ENCODE measurements at regions not wholly inside any gene's neighbourhood (a gene's known extent, or its start where the extent isn't known, plus 50 kb on each side); places are given as distances from the start of the nearest gene placed in this dataset.

DNA sequence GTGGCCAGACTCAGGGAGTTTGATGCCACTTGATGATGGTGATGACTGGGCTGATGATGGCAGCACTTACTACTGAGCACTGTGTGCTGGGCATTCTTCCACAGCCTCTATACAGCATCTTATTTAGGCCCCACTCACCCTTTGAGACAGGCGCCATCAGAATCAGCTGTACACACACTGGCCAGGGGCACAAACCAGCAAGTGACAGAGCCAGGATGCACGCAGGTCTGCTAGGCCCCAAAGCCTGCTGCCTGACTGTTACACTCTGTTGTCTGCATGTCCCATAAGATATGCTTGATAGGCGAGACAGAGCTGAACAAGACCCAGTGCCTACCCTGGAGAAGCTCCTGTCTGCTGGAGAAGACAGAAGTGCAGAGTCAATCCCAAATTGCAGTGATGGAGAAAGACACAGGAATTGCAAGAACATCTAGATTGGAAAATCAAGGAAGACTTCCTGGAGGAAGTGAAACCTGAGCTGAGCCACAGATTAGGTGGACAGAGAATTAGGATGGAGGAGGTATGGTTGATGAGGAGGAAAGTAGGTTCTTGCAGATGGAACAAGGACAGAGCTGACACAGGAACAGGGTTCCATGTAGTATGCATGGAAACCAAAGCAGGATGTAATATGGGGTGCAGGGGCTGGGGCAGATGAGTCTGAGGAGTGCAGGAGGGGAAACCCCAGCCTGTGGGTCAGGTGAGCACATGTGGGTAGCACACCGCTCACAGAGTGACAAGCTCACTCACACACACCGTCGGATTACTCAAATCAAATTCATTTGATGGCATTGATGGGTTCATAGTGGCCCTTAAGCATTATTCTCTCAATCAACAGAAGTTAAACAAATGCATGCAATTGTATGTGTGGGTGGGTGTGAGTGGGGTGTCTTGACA, 117.3 kb downstream of the BEGAIN start:
- H3K9me2 ChIP-seq (ENCODE audit: insufficient read depth), result no peaks in the 10 kb centered on the region
- no peak overlapping the region for H3K9ac ChIP-seq (ENCODE audit: low read length)
- DNase-seq (ENCODE audit: low read depth, low spot score), result no peak
- H3K4me2 ChIP-seq (ENCODE audit: low read length), result no peak overlapping the region
- no peaks in the 10 kb centered on the region for H3K36me3 ChIP-seq (ENCODE audit: control insufficient read depth in 1 of 2, insufficient read depth in 2 of 2, low read length in 2 of 2)
- CTCF ChIA-PET, result interaction anchor here (1.3 kb wide), 1 partner anchor 176 kb away, joined by 3 read pairs; no protein-coding TSS in a partner anchor
- TF ChIP-seq SRF (IDR thresholded peaks at IDR 0.05; ENCODE audit: low read depth), result no peak
- no peak for TF ChIP-seq POLR2AphosphoS5 (IDR thresholded peaks at IDR 0.05; ENCODE audit: low read depth, low read length)
- no peak for TF ChIP-seq JUND (IDR thresholded peaks at IDR 0.05)
- no peak for TF ChIP-seq ELF1 (IDR thresholded peaks at IDR 0.05; ENCODE audit: borderline replicate concordance, low read depth)
- TF ChIP-seq FOSL1 (IDR thresholded peaks at IDR 0.05; ENCODE audit: low read depth), result no peak
- TF ChIP-seq YY1 (IDR thresholded peaks at IDR 0.05; ENCODE audit: extremely low read depth, insufficient replicate concordance, low read depth, low read length), result no peak
- no peak for TF ChIP-seq EZH2phosphoT487 (IDR thresholded peaks at IDR 0.05; ENCODE audit: borderline replicate concordance)
- no peak for TF ChIP-seq EZH2 (IDR thresholded peaks at IDR 0.05)
- TF ChIP-seq ATF3 (IDR thresholded peaks at IDR 0.05), result no peak
- TF ChIP-seq, protein P1, sequence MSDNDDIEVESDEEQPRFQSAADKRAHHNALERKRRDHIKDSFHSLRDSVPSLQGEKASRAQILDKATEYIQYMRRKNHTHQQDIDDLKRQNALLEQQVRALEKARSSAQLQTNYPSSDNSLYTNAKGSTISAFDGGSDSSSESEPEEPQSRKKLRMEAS (IDR thresholded peaks at IDR 0.05), result no peak
- no peak for TF ChIP-seq ZNF274 (IDR thresholded peaks at IDR 0.05; ENCODE audit: low read depth, low read length)
- ATAC-seq, result no peak
- BruUV-seq (replicated peaks), result no TSS peak
- no peak overlapping the region for H3K27ac ChIP-seq (ENCODE audit: low read depth, low read length)
- H3K9me3 ChIP-seq (ENCODE audit: control insufficient read depth in 1 of 2, insufficient read depth in 1 of 2, low read depth in 1 of 2, low read length in 2 of 2), result no peaks in the 10 kb centered on the region
- no peak overlapping the region for H2AFZ ChIP-seq (ENCODE audit: low read depth, low read length, poor library complexity, severe bottlenecking)
- H3K27me3 ChIP-seq (ENCODE audit: insufficient read depth, low read length), result peaks cover 19% of the 10 kb centered on the region; the same call in 1 of the 2 replicates
- H4K20me1 ChIP-seq (ENCODE audit: insufficient read depth), result no peaks in the 10 kb centered on the region
- H3K79me2 ChIP-seq (ENCODE audit: insufficient read depth, low read length), result no peaks in the 10 kb centered on the region
- POLR2A ChIA-PET, result no interaction called here
- no peak overlapping the region for H3K4me3 ChIP-seq (replicated peaks in 1 of 2; ENCODE audit: low read depth in 1 of 2, low read length in 2 of 2)
- peaks cover 29 to 38% of the 10 kb centered on the region in 2 experiments for H3K4me1 ChIP-seq (ENCODE audit: control insufficient read depth in 1 of 2, insufficient read depth in 2 of 2, low read length in 2 of 2)
- RAD21 ChIA-PET (ENCODE audit: low non-redundant PET in 1 of 2, low total read pairs in 2 of 2, uncharacterized antibody in 2 of 2, unreplicated experiment in 2 of 2), result no interaction called here
- intact Hi-C loops (cut with micrococcal nuclease), result no loop called here

Measured in HCT116 (cell line).